Stimulated activated CD8-positive, alpha-beta memory T cell treated with anti-CD3 and anti-CD28 coated beads, Interleukin-4, amount 100 ng/mL, for 48 hours (primary cell): ENCODE measurements at regions not wholly inside any gene's neighbourhood (a gene's known extent, or its start where the extent isn't known, plus 50 kb on each side); places are given as distances from the start of the nearest gene placed in this dataset.

Experiments
- DNase-seq: peaks from one replicate; pipeline ENCODE4 v3.0.0-alpha.2; 2020

DNA sequence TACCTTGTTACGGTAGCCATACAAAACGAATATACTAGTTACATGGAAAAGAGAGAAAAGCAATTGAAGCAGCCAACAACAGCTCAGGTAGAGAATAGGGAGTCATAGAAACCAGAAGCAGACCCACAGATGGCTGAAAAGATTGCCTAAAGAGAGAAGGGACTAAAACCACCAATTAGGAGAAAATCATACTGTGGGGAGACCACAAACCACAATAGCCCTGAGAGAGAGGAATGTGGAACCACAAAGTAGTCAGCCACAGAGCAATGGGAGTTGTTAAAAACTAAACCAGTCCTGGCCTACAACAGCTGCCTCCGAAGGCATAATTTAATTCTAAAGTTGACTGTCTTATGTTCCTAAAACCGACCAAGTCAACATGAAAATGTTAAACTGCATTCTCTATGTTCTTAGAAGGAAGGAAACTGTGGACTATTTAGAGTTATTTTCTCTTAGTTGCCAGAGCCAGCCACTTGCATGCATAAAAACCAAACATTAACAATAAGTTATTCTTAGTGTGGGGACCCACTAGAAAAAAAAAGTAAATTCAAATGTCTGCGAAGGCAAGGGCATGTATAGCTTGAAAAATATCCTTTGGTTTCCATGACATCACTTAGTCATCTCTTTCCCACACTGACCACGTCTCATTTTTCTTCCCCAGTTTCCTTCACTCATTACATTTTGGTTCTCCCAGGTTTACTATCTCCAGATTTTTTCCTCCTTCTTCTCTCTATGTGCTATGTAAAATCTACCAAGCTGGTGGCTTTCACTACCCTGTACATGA is 398.1 kb downstream of the NOVA1 start:
- no peak for DNase-seq

DNA sequence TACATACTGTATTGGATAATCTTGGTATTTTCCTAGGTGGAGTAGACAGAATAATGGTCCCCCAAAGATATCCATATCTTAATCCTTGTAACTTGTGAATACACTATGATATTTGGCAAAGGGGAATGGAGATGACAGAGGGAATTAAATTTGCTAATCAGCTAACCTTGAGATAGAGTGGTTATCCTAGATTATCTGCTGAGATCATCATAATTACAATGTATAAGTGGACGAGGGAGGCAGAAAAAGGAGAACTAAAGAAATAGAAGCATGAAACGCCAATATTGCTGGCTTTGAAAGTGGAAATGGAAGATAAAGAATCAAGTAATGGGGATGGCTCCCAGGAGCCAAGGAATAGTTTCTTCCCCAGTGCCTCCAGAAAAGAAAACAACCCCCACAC is 398.7 kb downstream of the NOVA1 start:
- no peak for DNase-seq

DNA sequence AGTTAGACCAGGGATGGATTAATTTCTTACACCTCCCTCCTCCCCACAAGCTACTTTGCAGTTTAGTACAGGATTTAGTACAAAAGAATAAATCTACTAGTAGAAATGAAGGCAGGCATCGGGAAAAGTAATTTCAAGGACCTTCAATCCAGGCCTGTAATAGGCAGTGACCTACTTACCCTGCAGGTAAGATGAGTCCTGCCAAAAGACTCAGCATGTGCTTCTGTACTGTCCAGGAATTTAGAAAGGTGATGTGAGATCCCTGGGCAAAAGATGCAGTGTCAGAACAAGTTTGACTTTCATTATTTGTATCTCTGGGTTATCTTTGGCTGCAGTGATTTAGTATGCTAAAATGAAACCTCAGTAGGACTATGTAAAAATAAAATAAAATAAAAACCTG is 403.0 kb downstream of the NOVA1 start:
- no peak for DNase-seq

DNA sequence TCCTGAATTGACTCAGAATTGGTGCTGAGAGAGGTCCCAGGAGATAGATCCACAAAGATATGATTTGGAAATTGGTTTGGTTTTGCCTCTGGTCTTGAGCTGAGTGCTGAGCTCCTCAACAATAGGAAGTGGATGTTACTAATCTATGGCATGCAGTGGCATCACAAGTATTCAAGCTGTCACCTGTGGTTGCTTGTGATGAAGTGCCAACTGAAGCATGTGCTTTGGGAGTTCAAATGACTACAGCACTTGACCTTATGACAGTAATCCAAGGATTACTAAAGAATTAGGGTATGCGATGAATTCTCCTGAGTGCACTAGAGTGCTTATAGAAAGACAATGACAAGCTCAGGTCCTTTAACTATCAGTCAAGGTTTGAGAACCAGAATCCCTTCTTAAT is 406.2 kb downstream of the NOVA1 start:
- DNase-seq = no peak

DNA sequence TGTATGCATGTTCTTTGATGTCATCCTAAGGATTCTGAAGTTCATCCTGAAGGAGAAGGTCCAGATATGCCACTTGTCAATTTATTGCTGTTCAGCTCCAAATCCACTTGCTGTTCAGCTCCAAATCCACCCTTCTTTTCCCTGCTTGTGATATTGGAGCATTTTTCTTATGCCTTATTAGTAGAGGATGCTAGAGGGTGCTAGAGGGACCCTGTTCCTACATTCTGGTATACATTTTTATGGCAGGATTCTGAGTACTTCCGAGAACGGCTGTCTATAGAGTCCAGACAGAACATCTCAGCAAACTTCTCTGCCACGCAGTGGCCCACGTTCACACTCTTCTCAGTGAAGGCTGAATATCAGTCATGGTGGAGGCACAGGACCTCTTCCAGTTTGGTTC is 406.7 kb downstream of the NOVA1 start:
- DNase-seq = no peak

DNA sequence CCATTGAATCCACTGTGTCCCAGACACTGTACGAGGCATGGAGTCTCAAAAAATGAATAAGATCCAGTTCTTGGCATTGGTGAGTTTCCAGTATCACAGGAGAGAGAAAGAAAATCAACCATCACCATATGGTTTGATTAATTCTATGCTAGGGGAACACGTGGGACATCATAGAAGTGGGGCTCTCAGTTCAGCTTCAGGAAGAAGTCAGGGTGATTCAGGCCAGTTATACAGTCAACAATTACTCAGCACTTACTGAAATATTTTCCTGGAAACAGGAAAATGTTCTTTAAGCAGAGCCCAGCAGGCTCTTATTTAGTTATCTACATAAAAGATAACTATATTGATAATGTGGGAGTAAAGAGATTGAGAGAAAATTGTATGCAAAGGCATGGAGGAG is 407.2 kb downstream of the NOVA1 start:
- DNase-seq = no peak

DNA sequence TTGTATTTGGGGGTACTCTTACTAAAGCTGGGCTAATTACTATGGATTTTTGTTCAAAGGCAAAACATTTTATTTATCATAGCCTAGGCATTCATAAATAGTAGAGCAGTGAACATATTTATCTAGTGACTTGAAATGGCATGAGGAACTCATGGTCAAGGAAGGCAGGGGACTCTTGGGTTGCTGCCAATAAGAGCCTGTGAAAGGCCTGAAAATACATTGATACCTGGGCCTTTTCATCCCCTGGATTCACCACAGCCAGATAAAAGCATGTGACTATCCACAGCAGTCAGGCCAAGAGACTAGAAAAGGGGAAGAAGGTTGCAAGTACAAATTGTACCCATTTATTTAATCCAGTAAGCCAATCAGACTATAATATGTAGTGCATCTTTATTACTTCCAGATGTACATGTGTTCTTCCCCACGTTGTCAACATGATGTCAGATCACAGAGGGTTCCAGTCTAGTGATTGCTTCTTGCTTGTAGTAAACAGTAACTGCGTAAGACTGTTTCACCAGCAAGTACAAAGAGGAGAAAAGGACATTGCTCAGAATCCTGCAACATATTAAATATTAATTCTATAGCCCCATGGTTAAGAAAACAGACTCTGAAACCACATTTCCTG is 409.7 kb downstream of the NOVA1 start:
- no peak for DNase-seq

DNA sequence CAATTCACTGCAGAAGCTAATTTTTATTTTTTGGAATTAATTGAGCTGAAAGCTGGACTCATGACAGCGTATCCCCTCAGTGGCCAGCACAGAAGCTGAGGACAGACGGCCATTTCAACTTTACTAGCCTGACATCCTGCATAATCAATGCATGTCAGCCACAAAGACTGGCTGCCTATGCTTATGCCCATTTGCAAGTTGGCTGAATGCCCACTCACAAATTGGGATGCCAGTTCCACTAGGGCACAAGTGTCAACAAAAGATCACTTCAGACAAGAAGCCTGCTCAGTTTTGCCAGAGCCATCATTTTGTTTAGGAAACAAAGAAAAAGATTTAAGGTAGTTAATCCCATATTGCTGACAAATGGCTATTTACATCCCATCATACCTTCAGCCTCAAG is 417.6 kb downstream of the NOVA1 start:
- DNase-seq = no peak

DNA sequence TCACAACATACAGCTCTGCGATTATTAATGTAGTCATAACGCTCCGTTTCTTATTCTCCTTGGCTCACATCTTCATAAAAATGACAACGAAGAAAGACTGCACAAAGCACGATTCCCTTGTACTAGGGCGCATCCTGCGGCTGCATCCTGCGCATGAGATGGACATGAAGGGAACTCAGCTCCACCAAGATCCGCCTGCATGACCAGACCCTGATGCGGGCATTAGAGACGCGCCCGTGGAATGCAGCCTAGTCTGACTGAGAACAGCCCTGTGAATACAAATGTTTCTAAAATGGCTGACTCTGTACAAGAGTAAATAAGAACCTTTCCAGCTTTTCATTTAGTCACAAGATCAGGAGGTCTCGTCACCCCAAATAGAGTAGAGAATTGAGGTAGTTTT is 422.2 kb downstream of the NOVA1 start:
- no peak for DNase-seq

DNA sequence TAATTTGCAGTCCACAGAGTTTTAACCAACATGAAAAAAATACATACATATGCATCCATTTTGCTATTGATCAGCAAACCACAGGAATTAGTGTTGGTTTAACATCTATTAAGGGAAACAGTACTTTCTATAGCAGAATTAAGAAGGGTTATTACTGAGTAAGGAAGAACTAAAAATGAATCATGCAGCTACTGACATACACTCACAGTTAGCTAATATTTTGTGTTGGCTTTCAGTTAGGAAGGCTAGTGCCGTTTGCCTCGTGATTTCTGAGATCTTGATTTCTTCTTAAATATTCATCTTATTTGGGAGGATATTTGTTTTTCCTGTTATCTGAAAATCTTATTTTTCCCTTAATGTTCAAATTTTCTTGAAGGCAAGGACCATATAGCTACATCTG is 423.4 kb downstream of the NOVA1 start:
- no peak for DNase-seq

DNA sequence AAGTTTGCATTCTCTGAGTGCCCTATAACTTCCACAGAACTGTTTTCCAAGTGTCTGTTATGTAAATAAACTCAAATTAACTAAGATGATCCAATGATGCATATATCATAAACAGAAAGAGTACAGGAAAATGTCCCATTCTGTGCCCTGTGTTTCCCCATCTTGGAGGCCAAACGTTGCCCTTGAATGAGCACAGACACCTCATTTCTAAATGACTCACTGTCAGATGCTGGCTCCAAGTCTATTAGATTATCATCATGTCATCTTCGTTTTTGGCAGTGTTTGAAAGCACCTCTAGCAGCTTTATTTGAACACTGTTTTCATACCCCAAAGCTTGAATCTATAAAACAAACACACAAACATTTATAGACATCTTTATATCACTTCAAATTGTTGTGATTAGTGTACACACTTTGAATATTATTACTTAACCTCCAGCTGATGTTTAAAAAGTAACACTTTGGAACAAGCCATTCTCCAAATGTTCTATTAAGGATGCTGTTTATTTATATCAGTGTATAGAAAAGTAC is 424.2 kb downstream of the NOVA1 start:
- DNase-seq = no peak

DNA sequence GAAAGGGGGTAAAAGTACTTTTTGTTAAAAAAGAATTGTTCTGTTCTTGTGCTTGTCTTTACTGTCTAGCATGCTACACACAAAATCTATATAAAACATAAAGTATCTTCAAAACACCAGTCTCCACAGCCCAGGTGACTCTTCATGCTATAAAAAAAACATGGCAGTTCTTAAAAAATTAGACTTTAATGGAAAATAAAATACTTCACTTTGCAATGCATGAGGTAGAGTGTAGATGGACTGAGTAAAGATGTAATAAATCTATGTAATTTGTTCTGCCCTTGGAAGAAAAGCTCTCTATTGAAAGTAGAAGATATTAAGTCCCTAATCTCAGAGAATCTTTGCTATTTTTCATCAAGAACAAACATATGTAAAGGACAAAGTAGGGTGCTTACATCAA is 425.4 kb downstream of the NOVA1 start:
- no peak for DNase-seq

DNA sequence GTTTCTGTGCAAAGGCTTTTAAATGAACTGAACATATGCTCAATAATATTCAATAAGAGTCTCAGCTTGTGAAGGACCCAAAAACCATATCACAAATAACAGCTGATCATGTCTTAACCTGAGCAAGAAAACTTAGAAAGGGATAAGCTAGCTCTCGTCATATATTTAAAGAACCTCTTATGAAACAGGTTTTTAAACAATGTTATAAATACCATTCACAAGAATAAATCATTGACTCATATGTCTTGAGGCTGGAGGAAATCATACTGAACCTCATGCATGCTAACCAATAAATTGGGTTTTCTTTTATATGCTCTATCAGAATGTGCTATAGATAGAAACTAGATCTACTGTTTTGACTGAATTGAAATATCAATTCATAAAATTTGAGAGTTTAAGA is 426.9 kb downstream of the NOVA1 start:
- DNase-seq = no peak

DNA sequence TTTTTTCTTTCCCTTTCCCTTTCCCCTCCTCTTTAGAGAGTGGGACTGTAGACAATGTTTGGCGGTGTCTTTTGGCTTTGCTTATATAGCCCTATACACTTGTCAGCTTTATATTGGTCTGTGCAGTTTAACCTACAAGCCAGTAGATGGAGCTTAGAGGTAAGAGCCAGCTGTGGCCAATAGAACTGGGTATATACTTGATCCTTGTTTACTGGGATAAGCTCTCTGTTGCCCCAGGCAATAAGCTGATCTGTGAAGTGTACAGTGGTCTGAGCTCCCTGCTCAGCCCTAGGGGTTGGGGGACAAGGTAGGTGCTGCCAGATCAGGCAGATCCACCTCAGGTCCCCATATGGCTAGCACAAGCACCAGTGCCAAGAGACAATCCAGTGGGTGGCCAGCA is 434.1 kb downstream of the NOVA1 start:
- no peak for DNase-seq

DNA sequence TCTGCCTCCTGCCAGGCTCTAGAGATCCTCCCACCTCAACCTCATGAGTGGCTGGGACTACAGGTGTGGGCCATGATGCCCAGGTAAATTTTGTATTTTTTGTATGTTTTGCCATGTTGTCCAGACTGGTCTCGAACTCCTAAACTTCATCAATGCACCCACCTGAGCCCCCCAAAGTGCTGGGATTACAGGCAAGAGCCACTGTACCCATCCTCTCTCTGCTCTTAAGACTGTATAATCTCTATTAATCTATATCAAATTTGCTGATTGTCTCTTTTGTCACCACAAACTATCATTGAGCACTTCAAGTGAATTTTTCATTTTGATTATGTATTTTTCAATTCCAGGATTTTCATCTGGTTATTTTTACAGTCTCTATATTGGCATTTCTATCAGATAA is 440.3 kb downstream of the NOVA1 start:
- no peak for DNase-seq

DNA sequence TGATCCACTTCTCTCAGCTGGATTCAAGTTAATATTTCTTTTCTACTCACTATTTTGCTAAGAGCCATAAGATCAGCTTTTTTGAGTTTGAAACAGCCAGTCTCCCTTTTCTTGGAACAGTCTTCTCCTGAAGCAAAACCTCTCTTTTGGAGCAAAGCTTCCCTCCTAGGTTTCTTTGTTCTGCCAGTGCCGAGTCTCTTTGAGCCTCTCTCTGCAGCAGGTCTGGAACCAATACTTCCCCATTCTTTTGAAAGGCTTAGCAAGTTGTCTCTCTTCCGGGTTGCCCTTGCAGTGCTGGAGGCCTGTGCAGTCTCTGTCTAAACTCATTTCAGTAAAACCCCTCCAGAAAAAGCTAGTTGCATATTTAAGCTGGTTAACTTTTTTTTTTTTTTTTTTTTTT is 454.8 kb downstream of the NOVA1 start:
- no peak for DNase-seq

DNA sequence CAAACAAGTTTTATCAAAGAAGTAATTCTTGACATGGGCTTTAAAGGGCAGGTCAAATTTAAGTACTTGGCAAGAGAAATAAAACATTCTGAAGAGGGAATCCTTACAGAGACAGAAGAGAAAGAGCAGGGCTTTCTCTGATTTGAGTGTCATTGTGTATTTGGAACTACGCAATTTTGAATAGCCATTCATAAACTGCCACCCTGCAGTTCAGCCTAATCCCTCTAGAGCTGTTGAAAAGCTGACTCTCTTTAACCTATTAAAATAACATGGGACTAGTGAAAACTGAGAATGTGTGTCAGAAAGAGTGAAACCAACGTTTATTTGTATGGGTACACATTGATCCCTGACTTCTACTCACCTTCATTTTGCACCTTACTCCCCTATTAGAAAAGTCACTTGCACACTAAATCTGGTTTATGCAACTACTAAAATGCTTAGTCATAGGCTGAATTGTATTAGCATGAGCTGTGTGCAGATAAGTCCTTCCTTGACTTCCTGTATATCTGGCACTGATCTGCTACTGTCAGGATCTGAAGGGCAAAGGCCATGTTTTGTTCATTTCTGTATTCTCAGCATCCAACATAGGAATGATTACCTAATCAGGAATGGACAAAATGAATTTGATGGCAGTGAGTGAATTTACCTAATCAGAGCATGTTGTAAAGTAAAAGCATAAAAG is 458.9 kb downstream of the NOVA1 start:
- no peak for DNase-seq

DNA sequence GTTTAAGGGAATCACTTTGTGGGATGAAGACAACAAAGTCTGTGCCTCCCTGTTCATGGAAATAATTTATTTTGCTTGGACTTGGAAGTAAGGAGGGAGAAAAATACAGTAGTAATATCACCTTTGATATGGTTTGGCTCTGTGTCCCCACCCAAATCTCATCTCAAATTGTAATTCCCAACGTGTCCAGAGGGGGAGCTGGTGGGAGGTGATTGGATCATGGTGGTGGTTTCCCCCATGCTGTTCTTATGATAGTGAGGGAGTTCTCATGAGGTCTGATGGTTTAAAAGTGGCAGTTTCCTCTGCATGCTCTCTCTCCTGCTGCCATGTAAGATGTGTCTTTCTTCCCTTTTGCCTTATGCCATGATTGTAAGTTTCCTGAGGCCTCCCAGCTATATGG is 460.7 kb downstream of the NOVA1 start:
- DNase-seq = peak; percentile 20

DNA sequence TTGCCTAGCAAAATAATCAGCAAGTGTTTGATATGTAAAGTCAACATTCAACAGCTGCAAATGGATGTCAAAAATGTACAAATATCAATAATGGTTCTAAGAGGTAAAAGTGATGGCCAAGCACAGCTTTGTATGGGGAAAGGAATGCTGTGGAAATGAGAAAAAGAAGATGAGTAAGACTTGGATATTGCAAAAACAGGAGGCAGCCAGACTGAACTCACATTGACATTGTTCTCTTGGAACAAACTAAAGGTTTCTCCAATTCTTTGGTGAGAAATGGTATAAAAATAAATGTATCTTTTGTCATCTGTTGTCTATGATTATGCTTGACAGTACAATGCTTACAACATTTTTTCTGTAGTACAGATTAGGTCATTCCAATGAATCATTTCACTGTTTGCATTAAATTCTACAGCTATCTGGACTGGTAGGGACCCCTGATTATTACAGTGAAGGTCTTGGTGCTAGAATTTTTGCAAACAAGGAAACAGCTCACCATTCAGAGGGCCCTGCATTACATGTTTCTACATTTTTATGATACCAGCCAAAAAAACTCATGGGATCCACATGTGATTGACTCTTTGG is 465.7 kb downstream of the NOVA1 start:
- no peak for DNase-seq

DNA sequence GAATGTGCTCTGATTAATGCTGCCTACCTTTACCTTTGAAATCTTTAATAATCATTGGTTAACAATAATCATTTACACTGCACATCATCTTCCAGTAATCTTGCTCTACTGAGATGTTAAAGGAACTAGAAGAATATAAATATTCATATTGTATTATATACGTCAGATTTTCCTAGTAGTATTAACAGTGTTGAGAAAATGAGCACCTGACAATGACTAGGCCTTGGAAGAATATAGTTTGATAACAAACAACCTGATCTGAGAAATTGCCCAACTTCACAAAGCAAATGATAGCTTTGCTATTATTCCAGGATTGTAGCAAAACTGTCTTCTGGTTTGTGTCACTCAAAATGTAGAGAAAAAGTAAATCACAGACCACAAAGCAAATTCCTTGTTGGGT is 467.1 kb downstream of the NOVA1 start:
- DNase-seq = no peak

DNA sequence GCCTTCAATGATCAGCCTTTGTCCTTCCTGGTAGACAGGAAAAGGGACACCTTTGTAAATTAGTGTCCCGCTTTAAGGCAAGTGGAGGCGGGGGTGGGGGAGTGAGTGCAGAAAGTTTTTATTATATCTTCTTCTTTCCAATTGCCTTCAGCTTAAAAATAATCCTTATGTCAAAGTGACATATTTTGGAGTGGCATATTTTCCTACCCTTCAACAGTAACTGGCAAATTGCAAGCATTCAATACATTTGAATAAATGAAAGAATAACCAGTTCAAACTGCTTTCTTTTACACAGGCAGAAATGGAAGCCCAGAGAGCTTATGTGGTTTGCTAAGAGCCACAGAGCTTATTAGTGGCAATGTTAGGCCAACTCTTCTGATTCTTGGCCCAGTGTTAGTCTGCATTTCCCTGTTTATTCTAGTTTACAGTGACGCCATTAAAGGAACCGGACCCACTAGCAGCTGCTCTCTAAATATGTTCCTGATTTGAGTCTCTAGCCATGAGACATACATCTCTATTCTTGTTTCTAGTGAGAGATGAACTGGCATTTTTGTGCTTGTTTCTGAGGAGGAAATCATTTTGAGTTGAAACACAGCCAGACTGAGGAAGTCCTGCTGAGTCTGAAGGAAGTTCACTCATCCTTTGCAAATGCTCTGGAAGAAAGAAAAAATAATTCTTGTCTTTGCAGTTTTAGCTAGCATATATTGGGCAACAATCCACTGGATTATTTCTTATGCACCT is 468.7 kb downstream of the NOVA1 start:
- no peak for DNase-seq

DNA sequence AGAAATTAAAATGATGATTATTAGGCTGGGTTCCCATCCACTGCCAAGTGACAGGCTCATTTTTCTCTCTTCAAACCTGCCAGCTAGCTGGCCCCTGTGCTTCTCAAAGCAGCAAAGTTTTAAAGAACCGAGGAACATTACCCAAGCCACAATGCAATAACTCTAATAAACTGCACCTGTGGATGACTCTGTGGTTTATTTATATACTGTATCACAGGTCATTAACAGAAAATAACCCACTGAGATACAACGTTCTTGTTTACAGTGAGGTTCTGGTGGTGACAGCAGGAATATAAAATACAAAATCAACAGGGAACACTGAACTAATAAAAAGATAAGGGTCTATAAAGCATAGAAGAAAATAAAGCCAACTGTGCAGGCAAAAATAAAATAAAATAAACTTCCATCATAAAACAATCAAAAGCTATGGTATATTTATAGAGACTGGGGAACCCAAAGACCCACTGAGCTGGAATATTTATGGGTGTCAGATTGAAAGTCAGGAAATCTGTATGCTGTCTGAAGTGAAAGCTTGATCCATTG is 472.9 kb downstream of the NOVA1 start:
- no peak for DNase-seq

DNA sequence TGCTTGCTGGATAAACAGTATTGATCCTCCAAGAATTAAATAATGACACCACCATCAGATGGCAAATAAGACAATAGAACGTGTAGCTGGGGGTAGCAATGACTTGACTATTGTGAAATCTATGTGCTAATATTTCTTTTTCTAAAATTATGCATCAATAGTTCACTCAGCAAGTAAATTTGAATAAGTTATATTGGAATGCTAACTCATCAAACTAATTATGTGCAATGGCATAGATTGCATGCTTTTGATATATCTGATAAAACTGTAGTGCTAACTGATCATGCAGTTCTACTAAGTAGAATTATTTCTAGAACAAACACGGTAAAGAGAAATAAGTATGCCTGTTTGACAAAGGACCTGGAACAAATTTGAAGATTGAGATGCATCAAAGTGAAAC is 474.4 kb downstream of the NOVA1 start:
- DNase-seq = no peak
